ENCODE measurements at regions not wholly inside any gene's neighbourhood (a gene's known extent, or its start where the extent isn't known, plus 50 kb on each side); places are given as distances from the start of the nearest gene placed in this dataset.
"Not testable (repeated sequence)": the region's sequence is repeated elsewhere in the genome, so short reads cannot be mapped to it uniquely, and the experiment has no call there.

DNA sequence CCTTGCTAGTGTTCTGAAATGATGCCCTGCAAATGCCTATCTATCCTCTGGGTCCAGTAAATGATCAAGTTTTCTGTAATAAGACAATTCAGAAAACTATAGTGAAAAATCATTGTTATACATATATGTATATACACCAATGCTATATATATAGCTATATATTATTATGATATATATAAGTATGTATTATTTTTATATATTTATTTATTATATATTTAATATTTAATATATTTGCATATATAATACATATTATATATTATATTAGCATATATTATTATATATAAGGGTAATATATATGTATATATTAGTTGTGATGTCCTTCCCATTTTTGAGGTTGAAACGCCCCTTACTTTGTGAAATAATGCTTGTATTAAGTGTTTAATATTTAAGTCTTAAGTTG, 181.4 kb upstream of the CACNA2D1 start:
- no peak for DNase-seq (ENCODE audit: low spot score)

DNA sequence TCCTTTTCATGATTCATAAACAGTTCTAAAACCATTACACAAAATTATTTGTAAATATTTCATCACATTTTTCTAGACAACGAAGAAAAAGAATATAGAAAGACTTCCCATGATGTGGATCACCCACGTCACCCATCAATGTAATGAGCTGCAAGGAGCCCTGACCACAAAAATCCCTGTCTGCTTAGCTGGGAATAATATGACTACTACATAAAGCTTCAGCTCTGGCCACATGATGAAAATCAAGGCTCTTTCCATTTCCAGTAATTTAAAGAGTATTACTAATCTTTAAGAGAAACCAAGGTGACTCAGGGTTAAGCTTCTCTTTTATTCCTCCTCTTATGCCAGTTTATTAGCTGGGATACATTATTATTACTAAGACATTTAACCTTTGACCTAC, 180.8 kb upstream of the CACNA2D1 start:
- no peak for DNase-seq (ENCODE audit: low spot score)

DNA sequence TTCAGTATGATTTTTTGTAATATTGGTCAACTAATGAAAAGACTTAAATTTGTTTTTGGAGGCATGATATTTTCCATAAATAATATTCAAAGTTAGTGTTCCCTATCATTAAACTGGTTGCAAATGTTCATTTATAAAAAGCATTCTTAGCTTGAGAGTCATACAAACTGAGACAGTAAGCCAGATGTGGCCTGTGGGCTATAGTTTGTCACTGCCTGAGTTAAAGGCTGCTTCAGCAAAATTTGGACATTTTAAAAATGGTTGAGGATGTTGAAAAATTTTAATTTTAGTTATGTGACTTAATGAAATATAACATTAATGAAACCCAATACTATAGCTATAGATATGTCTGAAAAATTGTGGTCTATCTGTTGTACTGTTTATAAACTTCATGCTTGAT, 180.2 kb upstream of the CACNA2D1 start:
- no peak for DNase-seq (ENCODE audit: low spot score)

DNA sequence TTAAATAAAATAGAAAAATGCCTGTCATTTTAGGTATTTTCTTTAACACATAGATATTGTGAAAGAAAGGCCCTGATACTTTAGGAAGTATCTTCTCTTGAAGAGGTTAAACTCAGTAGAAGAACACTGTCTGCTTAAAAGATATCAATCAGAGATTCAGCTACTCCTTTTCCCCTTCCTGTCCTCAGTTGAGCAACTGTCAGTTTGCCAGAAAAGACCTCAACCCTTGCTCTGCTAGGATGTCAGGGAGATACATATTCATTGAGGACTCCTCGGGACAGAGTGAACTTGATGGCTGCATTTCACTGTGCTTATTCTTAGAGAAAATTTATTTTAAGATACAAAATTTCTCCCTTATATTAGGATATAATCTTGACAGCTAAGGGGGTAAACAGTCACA, 173.6 kb upstream of the CACNA2D1 start:
- DNase-seq (ENCODE audit: low spot score): no peak

DNA sequence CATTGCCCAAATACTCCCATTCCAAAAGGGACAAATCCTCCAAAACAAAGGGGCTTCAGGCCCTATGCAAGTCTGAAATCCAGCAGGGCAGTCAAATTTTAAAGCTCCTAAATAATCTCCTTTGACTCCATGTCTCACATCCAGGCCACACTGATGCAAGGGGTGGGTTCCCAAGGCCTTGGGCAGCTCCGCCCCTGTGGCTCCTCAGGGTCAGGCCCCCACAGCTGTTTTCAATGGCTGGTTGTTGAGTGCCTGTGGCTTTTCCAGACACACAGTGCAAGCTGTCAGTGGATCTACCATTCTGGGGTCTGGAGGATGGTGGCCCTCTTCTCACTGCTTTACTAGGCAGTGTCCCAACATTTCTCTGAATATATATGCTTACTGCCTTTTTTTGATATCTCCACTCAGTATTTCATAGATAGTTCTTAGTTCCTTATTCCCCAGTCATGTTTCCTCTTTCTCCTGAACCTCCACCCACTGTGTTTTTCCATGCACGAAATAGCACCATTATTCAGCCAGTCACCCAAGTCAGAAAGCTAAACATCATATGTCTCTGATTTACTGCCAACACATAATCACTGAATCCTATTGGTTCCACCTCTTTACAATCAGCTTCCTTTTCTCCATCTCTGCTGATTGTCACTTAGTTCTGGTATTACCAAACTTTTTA, 172.6 kb upstream of the CACNA2D1 start:
- DNase-seq (ENCODE audit: low spot score): no peak

DNA sequence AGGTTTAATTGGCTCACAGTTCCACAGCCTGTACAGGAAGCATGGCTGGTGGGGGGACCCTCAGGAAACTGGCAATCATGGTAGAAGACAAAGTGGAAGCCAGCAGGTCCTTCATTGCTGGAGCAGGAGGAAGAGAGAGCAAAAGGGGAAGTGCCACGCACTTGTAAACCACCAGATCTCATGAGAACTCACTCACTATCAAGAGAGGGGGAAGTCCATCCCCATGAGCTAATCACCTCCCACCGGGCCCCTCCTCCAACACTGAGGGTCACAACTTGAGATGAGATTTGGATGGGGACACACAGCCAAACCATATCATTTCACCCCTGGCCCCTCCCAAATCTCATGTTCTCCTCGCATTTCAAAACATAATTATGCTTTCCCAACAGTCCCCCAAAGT, 171.9 kb upstream of the CACNA2D1 start:
- no peak for DNase-seq (ENCODE audit: low spot score)

DNA sequence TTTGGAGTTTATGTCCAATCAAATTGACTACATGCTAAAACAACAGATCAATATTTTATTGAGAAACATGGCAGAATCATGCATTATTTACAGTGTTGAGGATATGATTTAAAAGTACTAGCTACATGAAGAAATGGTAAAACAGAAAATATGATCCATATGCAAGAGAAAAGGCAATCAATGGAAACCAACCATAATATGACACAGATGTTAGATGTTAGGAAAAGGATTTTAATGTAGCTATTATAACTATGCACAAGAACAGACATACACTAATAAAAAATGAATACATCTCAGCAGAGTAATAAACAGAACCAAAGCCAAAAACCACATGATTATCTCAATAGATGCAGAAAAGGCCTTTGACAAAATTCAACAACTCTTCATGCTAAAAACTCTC, 166.2 kb upstream of the CACNA2D1 start:
- DNase-seq (ENCODE audit: low spot score): no peak

DNA sequence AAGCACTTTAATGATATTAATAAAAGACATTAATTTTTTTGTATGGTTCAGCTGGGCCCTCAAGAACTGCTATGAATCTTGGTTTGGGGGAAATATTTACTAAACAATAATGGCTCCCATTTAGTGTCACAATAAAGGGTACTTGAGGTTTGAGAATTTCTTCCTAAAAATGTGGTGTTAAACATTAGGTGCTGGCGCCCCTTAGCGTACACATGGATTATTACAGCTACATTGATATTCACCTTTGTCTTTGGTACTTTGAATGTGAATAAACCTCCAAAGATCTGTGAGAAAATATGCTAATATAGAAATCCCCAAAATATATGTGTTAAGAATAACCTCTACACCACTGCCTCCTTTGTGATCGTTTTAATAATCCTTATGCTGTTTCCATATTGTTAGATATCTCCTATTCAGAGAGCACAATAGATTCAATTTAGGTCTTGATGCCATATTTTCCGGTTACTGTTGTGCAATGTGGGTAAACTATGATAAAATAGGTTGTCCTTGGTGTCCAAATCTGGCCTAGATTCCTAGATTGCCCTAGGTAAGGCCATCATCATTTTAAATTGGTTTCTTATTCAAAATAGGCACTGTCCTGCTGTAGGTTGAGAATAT, 161.8 kb upstream of the CACNA2D1 start:
- DNase-seq (ENCODE audit: low spot score): peak; percentile 38

DNA sequence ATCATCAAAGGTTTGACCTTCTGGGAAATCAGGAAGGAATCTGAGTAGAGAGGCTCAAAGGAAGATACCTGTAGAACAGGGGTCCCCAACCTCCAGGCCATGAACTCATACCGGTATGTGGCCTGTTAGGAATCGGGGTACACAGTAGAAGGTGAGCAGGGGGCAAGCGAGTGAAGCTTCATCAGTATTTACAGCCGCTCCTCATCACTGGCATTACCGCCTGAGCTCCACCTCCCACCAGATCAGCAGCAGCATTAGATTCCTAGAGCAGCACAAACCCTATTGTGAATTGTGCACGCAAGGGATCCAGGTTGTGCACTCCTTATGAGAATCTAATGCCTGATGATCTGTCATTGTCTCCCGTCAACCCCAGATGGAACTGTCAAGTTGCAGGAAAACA, 158.5 kb upstream of the CACNA2D1 start:
- no peak for DNase-seq (ENCODE audit: low spot score)

DNA sequence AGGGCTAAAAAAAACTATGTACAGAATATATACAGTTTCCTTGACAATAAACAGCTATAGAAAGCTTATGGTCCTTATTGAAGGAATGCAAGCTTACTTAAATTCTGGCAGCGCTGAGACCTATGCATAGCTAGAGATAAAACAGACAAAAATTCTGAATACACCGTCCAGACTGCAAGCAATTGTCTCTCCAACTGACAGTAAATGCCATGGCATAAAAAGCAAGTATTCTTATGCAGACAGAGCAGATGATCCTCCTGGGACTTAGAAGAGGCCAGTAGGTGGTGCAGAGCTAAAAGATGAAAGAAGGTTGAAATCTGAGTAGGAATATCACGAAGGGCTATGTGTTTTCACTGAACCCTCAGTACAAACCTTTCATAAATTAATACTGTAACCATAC, 157.0 kb upstream of the CACNA2D1 start:
- no peak for DNase-seq (ENCODE audit: low spot score)

DNA sequence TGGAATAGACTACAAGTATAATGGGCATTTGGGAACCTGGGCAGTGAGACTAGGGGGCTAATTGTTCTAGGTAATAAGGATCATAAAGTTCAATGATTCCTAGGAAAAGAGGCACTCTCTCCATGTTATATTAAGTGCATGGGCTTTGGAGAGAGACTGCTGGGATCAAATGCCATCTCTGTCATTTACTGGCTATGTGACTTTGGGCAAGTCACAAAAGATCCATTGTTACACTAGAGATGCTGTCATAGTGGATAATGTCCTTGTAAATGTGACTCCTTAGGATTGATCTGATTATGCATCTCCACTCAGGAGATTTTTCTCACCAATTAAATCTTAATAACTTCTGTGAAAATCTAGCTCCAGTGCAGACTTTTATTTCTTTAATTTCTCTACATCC, 156.3 kb upstream of the CACNA2D1 start:
- DNase-seq (ENCODE audit: low spot score): no peak

DNA sequence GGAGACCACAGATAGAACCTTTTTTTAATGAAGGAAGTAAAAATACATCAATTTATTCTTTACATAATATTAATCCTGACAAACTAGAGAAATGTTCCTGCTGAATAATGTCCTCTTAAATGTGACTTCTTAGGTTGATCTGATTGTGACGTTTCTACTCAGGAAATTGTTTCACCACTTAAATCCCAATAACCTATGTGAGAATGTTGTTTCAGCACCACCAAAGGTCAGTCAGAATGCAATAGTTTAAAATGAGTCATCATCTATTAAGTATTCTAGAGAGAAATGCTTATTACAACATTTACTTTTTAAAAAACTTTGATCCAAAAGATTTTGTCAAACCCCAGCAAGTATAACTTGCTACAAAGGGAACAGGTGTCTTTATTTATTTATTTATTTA, 155.4 kb upstream of the CACNA2D1 start:
- no peak for DNase-seq (ENCODE audit: low spot score)

DNA sequence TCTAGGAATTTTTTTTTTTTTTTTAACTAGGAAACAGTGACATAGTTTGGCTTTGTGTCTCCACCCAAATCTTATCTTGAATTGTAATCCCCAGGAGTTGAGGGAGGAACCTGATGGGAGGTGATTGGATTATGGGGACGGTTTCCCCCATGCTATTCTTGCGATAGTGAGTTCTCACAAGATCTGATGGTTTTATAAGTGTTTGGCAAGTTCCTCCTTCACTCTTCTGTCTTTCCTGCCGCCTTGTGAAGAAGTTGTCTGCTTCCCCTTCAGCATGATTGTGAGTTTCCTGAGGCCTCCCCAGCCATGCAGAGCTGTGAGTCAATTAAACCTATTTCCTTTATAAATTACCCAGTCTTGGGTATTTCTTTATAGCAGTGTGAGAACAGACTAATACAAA, 152.2 kb upstream of the CACNA2D1 start:
- DNase-seq (ENCODE audit: low spot score): not testable (repeated sequence)

DNA sequence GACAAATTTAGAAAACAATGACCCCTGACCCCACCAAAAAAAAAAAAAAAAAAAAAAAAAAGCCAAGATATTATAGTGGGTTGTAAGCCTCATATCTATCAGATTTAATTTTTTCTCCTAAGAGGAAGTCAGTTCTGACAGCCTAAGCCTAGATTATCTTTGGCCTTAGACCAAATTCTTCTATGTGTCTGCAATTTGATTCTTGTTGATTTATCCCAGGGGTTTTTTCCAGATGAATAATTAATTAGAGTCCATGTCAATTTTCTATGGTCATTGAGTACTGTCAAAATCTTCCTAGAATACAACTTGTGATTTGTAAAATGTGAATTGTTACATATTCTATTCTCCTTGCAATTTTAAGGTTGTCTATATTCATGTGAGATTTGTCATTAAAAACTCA, 151.6 kb upstream of the CACNA2D1 start:
- no peak for DNase-seq (ENCODE audit: low spot score)

DNA sequence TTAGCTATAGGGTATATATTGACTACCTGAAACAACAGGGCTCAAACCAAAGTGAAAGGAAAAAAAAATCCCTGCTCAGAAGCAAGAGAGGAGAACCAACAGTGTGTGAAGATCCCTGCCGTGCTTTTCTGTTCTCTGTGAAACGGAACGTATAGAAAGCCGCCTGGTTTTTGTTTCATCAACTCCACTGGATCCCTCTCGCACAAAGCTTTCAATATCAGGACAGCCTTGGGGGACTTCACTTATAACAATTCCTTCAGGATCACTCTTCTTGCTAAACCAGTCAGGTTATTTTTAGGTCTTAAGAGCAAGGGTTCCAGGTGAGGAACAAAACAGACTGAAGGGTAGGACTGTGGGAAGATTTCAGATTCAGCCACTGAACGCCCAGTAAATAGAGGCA, 151.1 kb upstream of the CACNA2D1 start:
- no peak for DNase-seq (ENCODE audit: low spot score)

DNA sequence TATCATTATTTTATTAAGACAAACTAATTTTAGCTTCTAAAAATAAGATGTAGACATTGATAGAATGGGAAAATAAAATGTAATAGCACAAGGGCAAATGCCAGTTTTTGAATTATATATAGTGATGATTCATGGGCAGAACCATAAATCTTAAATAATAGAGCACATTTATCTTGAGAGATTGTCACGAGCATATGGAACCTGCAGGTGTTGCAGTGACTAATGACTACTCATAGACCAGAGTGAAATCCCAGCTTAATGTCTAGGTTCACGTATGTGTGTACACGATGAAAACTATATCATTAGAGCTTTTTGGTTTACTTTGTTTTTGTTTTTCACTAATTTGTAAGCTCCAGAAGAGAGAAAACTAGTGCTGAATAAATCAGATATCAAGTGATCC, 150.2 kb upstream of the CACNA2D1 start:
- no peak for DNase-seq (ENCODE audit: low spot score)

DNA sequence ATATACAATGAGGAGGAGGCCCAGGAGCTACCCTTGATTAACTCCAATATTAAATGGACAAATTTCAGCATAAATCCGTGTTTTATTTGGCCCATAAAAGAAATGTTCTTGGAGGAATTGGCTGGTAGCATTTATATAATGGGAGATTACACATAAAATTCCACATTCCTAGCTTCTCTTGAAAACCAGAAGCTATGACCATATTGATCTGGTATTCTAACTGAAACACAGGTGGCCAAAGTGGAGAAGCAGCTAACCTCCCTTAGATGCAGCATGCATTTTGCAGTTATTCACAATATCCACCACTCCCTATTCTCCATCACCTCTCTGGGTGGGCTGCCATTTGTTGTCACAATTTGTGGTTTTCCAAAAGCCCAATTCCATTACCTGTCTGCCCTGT, 148.8 kb upstream of the CACNA2D1 start:
- DNase-seq (ENCODE audit: low spot score): no peak

DNA sequence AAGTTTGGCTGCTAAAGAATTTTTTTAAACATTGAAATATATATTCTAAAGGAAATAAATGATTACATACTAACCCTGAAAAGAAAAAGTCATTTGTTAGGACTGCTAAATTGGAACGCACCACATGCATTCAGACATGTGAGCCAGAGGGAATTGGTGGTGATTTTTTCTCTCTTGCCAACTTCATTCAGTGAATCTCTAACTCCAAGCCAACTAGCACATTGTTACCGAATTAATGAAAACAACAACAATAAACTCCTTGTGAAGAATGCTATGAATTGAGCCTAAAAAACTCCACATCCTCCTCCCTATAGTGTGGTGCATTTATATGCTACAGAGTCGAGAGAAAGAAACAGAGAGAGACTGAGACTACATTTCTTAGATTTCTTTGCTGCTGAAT, 135.5 kb upstream of the CACNA2D1 start:
- DNase-seq (ENCODE audit: low spot score): no peak

DNA sequence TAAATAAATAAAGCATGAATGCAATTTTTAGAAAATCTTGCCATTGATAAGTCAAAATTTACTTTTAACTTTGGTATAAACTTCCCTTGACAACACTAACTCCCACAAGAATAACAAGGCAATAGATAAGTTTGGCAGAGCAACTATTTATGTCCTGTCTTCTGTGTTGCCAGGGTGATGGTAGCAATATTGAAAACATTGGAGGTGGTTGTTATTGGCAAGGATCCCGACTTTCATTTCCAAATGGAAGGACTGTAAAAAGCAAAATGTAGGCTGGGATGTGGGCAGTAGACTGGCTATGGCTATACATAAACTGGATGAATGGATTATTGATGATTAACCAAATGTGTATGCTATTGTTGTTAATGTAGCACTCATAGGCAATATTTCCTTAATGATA, 134.9 kb upstream of the CACNA2D1 start:
- no peak for DNase-seq (ENCODE audit: low spot score)

DNA sequence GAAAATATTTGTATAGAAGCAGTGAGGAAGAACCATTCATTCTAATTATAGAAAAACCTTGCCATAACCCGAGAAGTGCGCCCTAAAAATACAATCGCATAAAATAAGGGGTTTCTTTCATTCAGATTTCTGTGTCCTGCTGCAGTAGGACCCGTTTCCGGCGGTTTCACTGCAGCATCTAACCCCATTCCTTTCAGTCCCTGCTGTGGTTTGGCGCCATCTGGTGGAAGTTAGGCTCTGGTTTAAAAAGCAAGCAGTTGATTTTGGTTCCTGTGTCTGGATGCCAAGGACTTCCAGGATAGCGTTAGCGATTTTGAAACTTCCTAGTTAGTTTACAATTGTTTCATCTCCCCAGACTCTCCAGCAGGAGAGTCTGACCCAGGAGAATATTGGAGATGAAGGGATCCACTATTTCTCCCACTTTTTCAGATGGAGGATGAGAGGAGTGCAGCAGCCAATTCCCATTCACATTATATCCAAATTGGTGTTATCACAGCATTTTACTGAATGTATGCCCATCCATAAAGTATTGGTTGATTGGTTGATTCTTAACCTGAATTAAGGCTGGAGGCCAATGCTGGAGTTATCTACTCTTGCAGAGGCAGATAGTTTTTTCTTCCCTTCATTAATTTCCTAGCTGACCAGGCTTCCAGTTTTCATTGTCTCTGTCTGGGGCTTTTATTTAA, 128.8 kb upstream of the CACNA2D1 start:
- DNase-seq (ENCODE audit: low spot score): peak; percentile 85

DNA sequence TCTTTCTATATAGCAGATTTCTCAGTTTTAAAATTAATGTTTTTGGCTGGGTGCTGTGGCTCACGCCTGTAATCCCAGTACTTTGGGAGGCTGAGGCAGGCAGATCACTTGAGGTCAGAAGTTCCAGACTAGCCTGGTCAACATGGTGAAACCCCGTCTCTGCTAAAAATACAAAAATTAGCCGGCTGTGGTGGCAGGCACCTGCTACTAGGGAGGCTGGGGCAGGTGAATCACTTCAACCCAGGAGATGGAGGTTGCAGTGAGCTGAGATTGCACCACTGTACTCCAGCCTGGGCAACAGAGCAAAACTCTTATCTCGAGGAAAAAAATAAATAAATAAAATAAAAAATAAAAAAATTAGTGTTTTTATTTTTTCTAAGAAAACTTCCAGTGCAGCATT, 127.5 kb upstream of the CACNA2D1 start:
- not testable (repeated sequence) for DNase-seq (ENCODE audit: low spot score)

DNA sequence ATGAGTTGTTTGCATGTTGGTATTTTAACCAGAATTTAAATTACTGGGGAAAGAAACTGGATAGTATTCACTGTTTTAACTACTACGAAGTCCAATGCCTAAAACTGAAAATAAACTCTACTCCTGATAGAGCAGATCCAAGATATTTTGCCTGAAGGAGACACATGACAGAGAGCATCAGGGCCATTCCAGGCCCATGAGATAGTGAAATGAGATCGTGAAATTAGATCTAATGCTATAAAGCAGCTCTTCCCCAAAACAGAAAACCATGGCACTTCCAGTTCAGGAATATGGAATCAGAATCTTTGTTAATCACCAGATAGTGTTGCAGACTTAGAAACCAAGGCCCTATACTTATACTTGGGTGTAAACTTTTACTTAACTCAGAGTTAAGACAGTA, 124.3 kb upstream of the CACNA2D1 start:
- no peak for DNase-seq (ENCODE audit: low spot score)

DNA sequence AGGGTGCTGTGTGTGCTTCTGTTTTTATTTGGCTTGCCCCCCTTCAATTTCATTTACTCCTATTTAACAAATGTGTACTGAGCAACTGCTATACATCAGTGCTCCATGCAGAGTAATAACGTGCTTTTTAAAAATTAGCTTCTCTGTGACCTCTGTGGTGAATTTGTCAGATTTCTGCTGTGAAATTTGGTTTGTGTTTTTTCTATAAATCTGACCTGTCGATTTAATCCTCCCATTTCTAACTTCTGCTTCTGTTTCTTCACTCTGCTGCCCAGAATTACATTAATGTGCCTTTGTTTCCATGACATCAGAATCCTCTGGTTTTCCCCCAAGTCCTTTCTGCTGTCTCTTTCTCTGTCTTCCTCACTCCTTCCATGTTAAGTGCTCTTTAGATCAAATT, 123.8 kb upstream of the CACNA2D1 start:
- no peak for DNase-seq (ENCODE audit: low spot score)

DNA sequence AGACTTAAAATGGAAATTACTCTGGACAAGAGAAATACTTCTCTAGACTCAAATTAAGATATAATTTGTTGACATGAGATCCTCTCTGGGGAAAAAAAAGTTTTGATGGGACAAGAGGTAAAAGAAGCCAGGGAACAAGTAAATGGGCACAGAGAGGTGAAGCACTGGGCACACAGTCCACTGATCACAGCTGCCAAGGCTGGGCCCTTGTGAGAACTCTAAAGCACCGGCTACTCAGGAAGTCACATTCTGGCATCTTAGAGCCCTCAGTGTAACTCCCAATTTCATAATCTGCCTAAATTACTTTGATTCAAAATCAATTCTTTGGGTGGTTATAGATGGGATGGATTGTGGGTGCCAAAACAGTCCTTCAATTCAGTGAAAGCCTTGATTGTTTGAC, 123.2 kb upstream of the CACNA2D1 start:
- DNase-seq (ENCODE audit: low spot score): no peak

All from cerebellar cortex (tissue), 1 donor.